ENCODE measurements at regions not wholly inside any gene's neighbourhood (a gene's known extent, or its start where the extent isn't known, plus 50 kb on each side); places are given as distances from the start of the nearest gene placed in this dataset.

DNA sequence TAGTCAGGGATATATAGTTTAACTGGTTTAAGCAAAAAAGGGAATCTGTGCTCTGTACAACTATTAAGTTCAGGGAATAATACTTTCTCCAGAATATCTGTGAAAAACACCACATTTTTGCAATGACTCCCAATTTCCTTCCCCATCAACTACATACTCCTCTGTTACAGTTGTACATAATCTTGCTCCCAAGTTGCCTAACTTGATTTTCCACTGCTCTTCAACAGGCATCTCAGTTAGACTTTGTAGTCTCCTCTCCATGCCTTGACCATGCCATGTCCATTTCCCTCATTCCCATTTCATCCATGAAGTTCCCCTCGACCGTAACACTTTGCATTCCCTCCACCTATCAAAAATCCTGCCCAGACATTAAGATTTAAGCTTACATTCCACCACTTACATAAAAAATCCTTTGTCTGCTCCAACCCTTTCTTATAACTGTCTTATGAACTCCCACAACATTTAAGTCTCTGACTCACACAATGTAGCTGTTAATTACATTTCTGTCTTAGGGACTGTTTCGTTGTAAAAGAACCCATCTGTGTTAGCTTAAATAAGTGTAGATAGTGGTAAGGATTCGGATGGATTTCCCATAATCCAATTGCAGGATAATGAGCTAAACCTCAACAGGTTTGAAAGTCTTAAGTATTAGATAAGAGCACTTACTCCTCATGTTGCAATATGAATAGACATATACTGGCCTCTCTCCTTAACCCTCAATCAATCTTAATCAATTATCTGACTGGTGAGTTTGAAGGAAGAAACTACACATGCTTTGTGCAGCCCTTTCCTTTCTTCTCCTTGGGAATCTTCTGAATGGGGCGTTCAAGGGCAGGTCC is 156.5 kb downstream of the PAWR start:
- H3K36me3 Mint-ChIP-seq (ENCODE audit: unreplicated experiment) = peaks cover 9% of the 10 kb centered on the region
- TF ChIP-seq, protein P1, sequence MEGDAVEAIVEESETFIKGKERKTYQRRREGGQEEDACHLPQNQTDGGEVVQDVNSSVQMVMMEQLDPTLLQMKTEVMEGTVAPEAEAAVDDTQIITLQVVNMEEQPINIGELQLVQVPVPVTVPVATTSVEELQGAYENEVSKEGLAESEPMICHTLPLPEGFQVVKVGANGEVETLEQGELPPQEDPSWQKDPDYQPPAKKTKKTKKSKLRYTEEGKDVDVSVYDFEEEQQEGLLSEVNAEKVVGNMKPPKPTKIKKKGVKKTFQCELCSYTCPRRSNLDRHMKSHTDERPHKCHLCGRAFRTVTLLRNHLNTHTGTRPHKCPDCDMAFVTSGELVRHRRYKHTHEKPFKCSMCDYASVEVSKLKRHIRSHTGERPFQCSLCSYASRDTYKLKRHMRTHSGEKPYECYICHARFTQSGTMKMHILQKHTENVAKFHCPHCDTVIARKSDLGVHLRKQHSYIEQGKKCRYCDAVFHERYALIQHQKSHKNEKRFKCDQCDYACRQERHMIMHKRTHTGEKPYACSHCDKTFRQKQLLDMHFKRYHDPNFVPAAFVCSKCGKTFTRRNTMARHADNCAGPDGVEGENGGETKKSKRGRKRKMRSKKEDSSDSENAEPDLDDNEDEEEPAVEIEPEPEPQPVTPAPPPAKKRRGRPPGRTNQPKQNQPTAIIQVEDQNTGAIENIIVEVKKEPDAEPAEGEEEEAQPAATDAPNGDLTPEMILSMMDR (IDR thresholded peaks at IDR 0.05) = no peak
- H3K4me1 Mint-ChIP-seq (ENCODE audit: unreplicated experiment) = peaks cover 23% of the 10 kb centered on the region
- H3K4me3 Mint-ChIP-seq (ENCODE audit: unreplicated experiment) = no peak overlapping the region
- peak overlapping the region; percentile 5 for H3K27ac Mint-ChIP-seq (ENCODE audit: unreplicated experiment)
- no peaks in the 10 kb centered on the region for H3K9me3 Mint-ChIP-seq (ENCODE audit: unreplicated experiment)
- H3K27me3 Mint-ChIP-seq (ENCODE audit: unreplicated experiment) = no peaks in the 10 kb centered on the region
- no peak for DNase-seq (ENCODE audit: extremely low spot score, unreplicated experiment)

DNA sequence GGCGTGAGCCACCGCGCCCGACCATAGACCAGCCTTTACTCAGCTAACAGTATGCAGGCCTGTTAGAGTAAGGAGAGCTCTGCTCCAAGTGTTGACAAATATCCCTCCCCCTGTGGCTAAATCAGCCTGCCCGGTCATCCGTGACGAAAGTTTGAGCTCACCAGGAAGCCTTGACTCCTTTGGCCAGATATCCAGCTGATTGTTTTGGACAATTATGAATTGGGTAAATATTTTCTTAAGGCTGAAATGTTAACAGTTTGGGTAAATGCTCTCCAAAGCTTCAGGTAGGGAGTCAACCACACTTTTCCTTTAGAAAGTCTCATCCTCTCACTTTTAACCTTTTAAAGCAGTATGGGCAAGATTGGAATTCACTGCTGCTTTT is 157.9 kb downstream of the PAWR start:
- Mint-ChIP-seq H3K4me3 (ENCODE audit: unreplicated experiment) (no peak overlapping the region), H3K27me3 (ENCODE audit: unreplicated experiment) (no peaks in the 10 kb centered on the region), H3K27ac (ENCODE audit: unreplicated experiment) (peak overlapping the region; percentile 16), H3K4me1 (ENCODE audit: unreplicated experiment) (peaks cover 28% of the 10 kb centered on the region), H3K36me3 (ENCODE audit: unreplicated experiment) (peaks cover 4% of the 10 kb centered on the region), H3K9me3 (ENCODE audit: unreplicated experiment) (no peaks in the 10 kb centered on the region)
- no peak for DNase-seq (ENCODE audit: extremely low spot score, unreplicated experiment)
- TF ChIP-seq, protein P1 (IDR thresholded peaks at IDR 0.05) = no peak

DNA sequence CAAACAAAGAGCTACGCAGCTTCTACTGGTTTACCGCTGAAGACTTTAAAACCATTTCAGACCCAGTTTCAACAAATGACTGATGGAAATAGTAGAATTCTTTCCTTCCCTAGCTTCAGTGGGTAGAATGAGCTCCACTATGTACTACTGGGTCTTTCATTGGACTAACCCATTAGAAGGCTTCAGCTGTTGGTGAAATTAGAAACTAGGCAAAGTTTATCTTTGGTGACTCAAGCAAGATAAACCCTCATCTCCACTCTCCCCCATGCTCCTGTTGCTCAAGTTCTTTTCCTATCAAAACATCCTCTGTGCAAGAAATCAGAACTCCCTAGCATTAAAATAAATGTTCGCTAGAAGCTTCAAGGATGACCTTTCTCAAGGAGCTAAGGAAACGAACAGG is 159.2 kb downstream of the PAWR start:
- H3K36me3 Mint-ChIP-seq (ENCODE audit: unreplicated experiment) = peaks cover 8% of the 10 kb centered on the region
- H3K4me3 Mint-ChIP-seq (ENCODE audit: unreplicated experiment) = no peak overlapping the region
- DNase-seq (ENCODE audit: extremely low spot score, unreplicated experiment) = no peak
- peak overlapping the region; percentile 15 for H3K27ac Mint-ChIP-seq (ENCODE audit: unreplicated experiment)
- no peaks in the 10 kb centered on the region for H3K27me3 Mint-ChIP-seq (ENCODE audit: unreplicated experiment)
- TF ChIP-seq, protein P1 (IDR thresholded peaks at IDR 0.05) = no peak
- peaks cover 40% of the 10 kb centered on the region for H3K4me1 Mint-ChIP-seq (ENCODE audit: unreplicated experiment)
- H3K9me3 Mint-ChIP-seq (ENCODE audit: unreplicated experiment) = no peaks in the 10 kb centered on the region

DNA sequence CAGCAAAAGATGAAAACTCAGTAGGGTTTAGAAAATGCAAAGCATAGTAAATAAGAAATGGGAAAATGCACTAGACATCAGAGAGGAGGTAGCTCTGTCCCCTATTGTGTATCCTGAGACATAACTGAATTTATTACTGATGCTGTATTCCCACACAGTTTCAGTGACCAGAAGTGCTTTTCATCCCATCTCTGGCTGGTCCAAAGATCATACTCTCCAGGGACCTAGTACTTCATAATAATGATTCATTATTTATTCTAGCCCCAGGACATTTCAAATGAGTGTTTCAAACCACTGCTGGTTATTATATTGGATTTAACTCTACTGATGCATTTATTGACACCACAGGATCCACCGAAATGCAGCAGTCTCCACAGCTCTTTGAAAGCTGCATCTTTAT is 163.3 kb downstream of the PAWR start:
- peaks cover 41% of the 10 kb centered on the region for H3K4me1 Mint-ChIP-seq (ENCODE audit: unreplicated experiment)
- DNase-seq (ENCODE audit: extremely low spot score, unreplicated experiment) = no peak
- H3K27ac Mint-ChIP-seq (ENCODE audit: unreplicated experiment) = no peak overlapping the region
- H3K27me3 Mint-ChIP-seq (ENCODE audit: unreplicated experiment) = no peaks in the 10 kb centered on the region
- TF ChIP-seq, protein P1 (IDR thresholded peaks at IDR 0.05) = no peak
- H3K4me3 Mint-ChIP-seq (ENCODE audit: unreplicated experiment) = no peak overlapping the region
- no peaks in the 10 kb centered on the region for H3K9me3 Mint-ChIP-seq (ENCODE audit: unreplicated experiment)
- peaks cover 11% of the 10 kb centered on the region for H3K36me3 Mint-ChIP-seq (ENCODE audit: unreplicated experiment)

DNA sequence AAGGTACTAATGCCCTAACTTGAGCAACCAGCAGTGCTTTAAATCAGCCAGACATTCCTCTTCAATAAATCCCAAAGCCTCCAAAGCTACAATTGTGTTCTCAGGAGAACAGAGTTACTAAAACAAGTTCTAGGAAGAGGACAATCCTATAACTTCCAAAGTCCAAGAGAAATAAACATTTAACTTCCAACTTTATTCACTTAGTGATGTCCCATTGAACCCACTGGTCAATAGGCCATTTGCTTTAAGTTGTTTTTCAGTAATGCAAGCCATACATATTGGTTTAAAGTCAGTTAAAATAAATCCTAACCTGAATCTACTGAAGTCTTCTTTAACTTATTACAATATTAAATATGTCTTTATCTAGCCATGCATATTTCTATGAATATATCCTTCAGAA is 165.4 kb downstream of the PAWR start:
- H3K4me3 Mint-ChIP-seq (ENCODE audit: unreplicated experiment) = no peak overlapping the region
- peaks cover 11% of the 10 kb centered on the region for H3K36me3 Mint-ChIP-seq (ENCODE audit: unreplicated experiment)
- H3K27ac Mint-ChIP-seq (ENCODE audit: unreplicated experiment) = no peak overlapping the region
- peaks cover 39% of the 10 kb centered on the region for H3K4me1 Mint-ChIP-seq (ENCODE audit: unreplicated experiment)
- no peaks in the 10 kb centered on the region for H3K27me3 Mint-ChIP-seq (ENCODE audit: unreplicated experiment)
- no peak for DNase-seq (ENCODE audit: extremely low spot score, unreplicated experiment)
- H3K9me3 Mint-ChIP-seq (ENCODE audit: unreplicated experiment) = no peaks in the 10 kb centered on the region
- TF ChIP-seq, protein P1 (IDR thresholded peaks at IDR 0.05) = no peak
